ENCODE measurements at regions not wholly inside any gene's neighbourhood (a gene's known extent, or its start where the extent isn't known, plus 50 kb on each side); places are given as distances from the start of the nearest gene placed in this dataset.

- no peak for DNase-seq
These were observed 882.8 kb upstream of the SOX9 start for GRCh38 chr17:71237903-71238538.

GRCh38 chr17:71247441-71248015 is 873.3 kb upstream of the SOX9 start:
- no peak for DNase-seq

GRCh38 chr17:71251276-71251675 is 869.5 kb upstream of the SOX9 start:
- no peak for DNase-seq

GRCh38 chr17:71251951-71252350 is 868.9 kb upstream of the SOX9 start:
- no peak for DNase-seq

GRCh38 chr17:71252436-71252835 is 868.4 kb upstream of the SOX9 start:
- no peak for DNase-seq

GRCh38 chr17:71257096-71257495 is 863.7 kb upstream of the SOX9 start:
- no peak for DNase-seq

- DNase-seq: no peak
These were observed 860.4 kb upstream of the SOX9 start for GRCh38 chr17:71260366-71260940.

GRCh38 chr17:71262586-71262985 is 858.2 kb upstream of the SOX9 start:
- DNase-seq: no peak

- DNase-seq: no peak
These were observed 853.2 kb upstream of the SOX9 start for GRCh38 chr17:71267668-71268067.

GRCh38 chr17:71269201-71269600 is 851.6 kb upstream of the SOX9 start:
- DNase-seq: no peak

- no peak for DNase-seq
These were observed 847.4 kb upstream of the SOX9 start for GRCh38 chr17:71273441-71273840.

GRCh38 chr17:71276079-71276478 is 844.7 kb upstream of the SOX9 start:
- DNase-seq: no peak

GRCh38 chr17:71283486-71283885 is 837.3 kb upstream of the SOX9 start:
- no peak for DNase-seq

- DNase-seq: no peak
These were observed 836.6 kb upstream of the SOX9 start for GRCh38 chr17:71284032-71284755.

- no peak for DNase-seq
These were observed 834.2 kb upstream of the SOX9 start for GRCh38 chr17:71286625-71287024.

- DNase-seq: no peak
These were observed 833.6 kb upstream of the SOX9 start for GRCh38 chr17:71287071-71287823.

- no peak for DNase-seq
These were observed 828.8 kb upstream of the SOX9 start for GRCh38 chr17:71292006-71292405.

GRCh38 chr17:71296005-71296404 is 824.8 kb upstream of the SOX9 start:
- no peak for DNase-seq

- no peak for DNase-seq
These were observed 819.8 kb upstream of the SOX9 start for GRCh38 chr17:71301063-71301462.

- DNase-seq: no peak
These were observed 817.9 kb upstream of the SOX9 start for GRCh38 chr17:71302721-71303549.

- no peak for DNase-seq
These were observed 816.2 kb upstream of the SOX9 start for GRCh38 chr17:71304498-71305158.

GRCh38 chr17:71313866-71314265 is 807.0 kb upstream of the SOX9 start:
- DNase-seq: no peak

Measured in NCI-H510A (cell line).